HG02610 (cell line): ENCODE measurements at regions not wholly inside any gene's neighbourhood (a gene's known extent, or its start where the extent isn't known, plus 50 kb on each side); places are given as distances from the start of the nearest gene placed in this dataset.
"Not testable (repeated sequence)": the region's sequence is repeated elsewhere in the genome, so short reads cannot be mapped to it uniquely, and the experiment has no call there.

Source experiments
- ATAC-seq: cut with Tn5 transposase; IDR thresholded peaks from one replicate; pipeline ENCODE4 v1.9.1; 2021; ENCODE audit warnings: mild to moderate bottlenecking, moderate library complexity; ENCODE audit not compliant: unreplicated experiment

DNA sequence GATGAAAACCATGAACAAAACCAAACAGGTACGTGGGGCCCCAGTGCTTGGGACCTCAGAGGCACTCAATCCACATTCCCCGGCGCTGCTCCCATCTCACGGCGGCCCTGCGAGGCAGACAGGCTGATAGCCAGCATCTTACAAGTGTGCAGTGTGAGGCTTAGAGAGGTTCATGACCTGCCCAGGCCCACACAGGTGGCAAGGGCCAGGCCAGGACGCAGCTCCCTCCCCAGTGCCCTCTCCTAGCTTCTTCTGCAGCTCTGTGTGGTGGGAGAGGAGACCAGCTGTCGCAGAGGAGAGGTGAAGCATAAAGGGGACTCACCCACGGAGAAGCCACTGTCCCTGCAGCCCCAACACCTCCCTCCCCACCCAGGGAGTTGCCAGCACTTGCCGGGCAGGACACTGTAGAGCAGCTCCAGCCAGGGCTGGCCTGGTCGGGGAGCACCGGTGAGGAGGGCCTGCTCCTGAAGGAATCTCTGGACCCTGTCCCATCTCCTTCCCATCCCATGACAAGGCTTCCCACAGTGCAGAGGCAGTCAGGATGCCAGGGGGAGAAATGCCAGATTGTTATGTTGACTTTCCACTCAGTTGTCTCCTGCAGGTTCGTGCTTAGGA lies 92.4 kb upstream of the TMEM45B start:
- no peak for ATAC-seq

DNA sequence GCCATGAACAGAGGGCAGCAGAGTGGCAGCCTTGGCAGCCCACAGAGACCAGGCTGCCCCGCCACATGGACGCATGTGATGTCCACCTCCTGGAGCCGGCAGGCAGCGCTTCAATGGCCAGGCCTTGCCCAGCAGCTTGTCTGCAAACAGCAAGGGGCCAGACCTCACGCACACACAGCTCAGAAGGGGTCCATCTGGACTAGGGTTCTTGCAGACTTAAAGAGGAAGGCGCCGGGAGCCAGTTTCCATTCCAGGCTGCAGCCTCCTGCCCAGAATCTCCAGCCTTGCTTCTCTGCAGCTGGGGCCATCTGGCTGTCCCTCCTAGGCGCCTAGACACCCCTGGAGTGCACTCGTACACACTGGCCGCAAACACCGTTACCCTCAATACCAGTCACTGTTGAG lies 91.9 kb upstream of the TMEM45B start:
- no peak for ATAC-seq

DNA sequence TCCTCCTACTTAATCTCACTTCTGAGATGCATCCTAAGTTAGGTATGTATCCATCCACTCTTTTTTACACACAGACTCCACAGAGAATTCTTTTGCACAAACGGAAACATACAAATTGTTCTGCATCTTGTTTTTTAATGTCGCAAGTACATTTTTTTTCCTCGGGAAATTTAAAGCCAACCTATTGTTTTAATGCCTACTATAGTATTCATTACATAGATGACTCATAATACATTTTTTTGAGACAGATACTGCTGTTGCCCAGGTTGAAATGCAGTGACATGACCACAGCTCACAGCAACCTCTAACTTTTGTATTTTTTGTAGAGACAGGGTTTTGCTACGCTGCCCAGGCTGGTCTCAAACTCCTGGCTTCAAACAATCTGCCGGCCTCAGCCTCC lies 90.8 kb upstream of the TMEM45B start:
- ATAC-seq = no peak

DNA sequence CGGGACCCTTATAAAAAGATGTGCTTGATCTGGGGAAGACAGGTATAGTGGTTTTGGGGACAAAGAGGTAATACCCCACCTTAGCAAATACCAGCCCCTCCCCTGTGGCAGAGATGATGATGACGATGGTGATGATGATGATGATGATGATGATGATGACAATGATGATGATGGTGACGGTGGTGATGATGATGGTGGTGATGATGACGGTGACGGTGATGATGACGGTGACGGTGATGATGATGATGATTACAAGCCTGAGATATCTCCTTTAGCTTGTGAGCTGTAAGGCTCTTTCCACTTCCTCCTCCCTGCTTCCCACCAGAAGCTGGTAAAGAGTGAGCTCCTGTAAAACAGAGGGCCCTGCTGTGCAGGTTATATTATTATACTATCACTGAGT lies 89.5 kb upstream of the TMEM45B start:
- ATAC-seq = no peak

DNA sequence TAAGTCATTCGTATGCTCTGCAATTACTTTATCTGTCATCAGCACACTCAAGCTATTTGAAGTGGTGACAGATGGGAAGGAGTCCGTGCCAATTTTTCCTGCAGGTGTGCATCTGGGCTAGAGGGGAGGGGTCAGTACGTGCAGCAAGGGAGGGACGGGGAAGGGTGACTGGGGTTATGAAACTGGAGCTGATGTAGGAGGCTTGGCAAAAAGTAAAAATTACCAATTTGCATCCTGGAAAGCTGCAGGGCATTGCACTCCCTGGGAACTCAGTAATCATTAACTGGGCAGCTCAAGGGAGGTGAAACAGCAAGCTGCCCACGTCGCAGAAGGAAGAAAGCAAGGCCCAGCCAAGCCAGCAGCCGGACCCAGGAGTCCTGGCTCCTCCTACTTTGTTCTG lies 87.1 kb upstream of the TMEM45B start:
- ATAC-seq = no peak

DNA sequence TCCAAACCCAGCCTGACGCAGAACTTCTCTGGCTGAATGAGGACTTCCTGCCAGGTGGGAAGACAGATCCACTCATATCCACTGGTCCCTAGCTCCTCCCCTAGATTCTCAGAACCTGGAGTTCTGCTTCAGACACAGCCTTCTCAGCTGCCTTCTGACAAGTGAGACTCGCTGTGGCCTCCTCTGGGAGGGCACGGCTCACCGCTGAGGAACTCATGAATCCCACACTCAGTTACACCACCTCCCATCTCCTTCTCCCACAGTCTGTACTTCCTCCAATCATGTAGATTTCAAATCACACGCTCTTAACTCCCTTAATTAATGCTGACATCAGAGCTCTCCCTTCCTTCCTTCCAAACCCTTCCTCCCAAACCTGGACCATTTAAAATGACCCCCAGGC lies 86.4 kb upstream of the TMEM45B start:
- no peak for ATAC-seq

DNA sequence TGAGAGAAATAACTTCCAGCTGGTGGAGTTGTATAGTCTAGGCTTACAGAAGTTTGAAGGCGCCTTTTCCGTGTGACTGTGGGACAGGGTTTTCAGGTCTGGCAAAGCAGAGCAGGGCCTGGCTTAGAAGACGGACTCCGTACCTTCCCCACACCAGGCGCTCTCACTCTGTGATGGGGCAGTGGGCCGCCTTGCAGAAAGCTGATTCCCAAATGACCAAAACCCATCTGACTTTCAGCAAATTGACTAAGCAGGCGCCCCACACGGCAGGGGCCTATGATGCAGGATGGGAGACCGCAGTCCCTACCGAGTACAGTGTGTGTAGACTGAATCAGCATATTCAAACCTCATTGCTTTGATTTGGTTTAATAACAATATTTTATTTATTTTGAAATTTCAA lies 85.8 kb upstream of the TMEM45B start:
- no peak for ATAC-seq

DNA sequence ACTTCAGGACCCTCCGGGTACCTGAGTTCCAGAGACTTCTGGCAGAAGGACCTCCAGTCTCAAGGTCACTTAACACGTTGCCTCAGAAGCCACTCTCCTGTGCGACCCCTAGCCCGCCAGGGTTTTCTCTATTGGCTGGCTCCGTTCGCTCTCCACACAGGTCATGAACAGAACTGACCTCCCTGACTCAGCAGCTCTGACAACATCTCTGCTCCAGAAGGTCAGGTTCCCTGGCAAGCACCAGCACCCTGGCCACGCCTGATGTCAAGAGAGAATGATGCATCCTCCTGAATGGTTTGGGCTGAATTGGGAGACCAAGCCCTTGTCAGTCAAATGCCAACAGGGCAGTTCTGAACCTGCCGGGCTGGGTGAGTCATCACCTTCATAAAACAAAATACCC lies 84.3 kb upstream of the TMEM45B start:
- no peak for ATAC-seq

DNA sequence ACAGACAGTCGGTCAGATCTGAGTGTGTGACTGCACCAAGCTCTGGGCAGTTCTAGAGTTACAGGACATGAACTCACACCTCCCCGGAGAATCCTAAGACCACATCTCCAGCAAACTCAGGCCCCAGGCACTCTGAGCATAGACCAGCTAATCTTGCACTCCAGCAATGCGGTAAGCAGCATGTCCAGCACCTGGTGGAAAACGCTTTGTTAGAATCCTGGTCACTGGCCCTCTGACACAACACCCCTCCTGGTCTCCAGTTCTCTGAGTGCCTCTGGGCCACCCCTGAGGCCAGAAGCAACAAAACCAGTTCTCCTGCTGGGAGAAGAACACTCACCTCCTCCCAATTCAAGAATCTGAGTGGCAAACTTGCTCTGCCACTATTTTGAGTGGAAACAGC lies 82.7 kb upstream of the TMEM45B start:
- no peak for ATAC-seq

DNA sequence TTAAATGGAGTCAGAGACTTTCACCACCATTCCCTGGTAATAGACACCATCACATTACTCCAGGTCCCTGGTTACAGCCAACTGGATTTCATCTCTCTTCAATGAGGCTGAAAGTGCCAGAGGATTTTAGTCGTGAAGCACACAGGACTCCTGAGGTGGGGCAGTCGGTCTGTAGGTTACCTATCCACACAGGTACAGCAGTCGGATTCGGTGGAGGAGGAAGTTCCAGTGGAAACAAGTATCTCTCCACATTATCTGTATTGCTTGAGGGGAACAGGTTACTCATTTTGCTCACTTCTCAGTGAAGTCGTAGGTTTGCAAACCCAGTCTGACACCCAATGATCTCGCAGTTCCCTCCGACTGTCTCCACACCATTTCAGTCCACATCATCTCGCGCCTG lies 82.3 kb upstream of the TMEM45B start:
- no peak for ATAC-seq

DNA sequence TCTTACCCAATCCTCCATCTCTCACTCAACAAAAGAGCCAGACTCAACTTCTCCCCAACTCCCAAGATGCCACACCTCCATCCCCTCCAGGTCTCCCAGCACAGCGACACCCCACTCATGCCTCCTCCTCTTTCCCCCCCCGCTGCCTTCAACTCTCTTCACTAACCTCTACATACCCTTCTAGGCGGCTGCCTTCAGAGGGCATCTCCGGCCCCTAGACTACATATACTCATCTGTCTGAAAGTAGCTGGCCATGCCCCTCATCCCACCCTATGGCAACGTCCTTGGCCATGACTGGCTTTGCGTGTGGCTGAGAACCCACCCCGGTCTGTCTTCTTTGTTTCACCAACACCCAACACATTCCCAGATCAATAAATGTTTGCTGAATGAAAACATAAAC lies 81.7 kb upstream of the TMEM45B start:
- no peak for ATAC-seq

DNA sequence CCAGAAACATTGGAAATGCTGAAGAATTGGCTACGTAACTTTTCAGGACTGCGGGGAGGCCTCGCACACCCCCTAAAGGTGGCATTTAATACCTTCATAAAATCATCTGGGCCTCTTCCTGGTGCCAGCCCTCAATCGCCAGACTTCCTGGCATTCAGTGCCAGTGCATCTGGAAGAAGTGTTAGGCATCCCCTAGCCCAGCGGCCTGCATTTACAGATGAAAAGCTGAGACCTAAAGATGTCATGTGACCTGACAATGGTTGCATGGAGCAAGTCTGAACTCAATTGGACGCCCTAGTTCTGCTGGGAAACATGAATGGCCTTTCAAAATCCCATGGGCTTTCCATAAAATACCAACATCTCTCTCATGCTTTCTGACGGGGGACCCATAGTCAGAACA lies 81.0 kb upstream of the TMEM45B start:
- ATAC-seq = no peak

DNA sequence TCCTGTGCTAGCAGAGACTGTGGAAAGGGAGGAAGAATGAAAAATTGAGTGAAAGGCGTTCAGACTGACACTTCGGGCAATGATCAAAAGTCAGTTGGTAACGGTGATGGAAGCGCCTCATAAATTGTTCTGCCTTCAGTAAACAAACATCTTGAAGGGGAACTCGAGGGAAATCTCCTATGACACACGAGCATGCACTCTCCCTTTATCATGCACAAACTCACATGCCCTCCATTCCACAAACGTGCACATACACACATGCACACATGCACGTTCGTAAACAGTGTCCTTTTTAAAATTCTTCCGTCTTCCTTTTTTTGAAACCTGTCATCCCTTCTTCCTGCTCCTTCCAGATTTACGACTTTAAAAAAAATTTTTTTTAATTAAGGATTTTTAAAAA lies 77.8 kb upstream of the TMEM45B start:
- no peak for ATAC-seq

DNA sequence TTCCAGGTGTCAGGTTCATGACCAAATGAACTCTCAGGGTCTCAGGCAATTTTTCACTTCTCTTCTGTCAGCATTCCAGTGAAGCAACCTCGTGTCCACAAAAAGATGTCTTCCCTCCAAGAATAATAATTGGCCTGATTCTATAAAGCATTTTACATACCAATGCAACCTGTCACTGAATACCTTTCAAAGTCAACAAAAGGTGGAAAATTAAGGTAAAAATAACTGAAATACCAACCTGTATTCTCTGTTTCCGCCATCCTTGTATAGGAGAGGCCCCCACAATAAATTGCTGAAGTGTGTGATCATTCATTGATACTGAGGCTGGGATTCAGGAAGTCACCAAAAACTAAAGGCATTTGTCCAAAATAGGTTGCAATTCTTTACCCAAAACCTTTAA lies 77.4 kb upstream of the TMEM45B start:
- ATAC-seq = no peak

DNA sequence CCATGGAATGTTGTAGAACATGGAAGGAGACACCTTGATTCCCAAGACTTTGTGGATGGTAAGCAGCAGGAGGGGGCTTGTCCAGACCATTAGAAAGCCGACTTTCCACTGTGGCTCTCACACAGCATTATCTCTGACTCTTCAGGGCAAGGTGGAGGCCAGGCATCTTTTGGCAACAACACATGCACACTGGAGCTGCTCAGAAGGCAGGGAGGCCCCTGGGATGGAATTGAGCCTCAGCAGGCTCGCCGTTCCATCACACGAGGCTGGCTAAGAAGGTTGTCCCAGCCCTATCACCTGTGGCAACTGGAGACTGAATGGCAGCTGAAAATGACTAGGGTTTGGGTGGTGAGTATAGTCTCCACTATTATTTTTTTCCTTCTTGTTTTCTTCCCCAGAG lies 76.3 kb upstream of the TMEM45B start:
- ATAC-seq = no peak

DNA sequence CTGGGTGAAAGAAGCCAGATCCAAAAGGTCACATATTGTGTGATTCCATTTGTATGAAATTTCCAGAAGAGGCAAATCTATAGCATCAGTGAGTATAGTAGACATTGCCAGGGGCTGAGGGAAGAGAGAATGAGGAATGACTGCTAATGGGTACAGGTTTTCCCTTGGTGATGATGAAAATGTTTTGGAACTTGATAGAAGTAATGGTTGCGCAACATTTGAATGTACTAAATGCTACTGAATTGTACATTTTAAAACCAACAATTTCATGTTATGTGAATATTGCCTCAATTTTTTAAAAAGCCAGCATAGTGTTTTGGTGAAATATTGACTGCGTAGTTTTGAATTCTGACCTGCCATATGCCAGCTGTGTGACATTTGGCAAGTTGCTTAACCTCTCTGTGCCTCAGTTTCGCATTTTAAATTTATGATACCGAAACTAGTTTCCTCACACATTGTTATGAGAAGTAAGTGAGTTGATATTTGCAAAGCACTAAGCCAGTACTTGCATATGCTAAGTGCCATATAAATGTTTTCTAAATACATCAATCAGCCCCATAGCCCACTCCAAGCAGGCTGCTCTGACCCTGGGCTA lies 75.4 kb upstream of the TMEM45B start:
- no peak for ATAC-seq

DNA sequence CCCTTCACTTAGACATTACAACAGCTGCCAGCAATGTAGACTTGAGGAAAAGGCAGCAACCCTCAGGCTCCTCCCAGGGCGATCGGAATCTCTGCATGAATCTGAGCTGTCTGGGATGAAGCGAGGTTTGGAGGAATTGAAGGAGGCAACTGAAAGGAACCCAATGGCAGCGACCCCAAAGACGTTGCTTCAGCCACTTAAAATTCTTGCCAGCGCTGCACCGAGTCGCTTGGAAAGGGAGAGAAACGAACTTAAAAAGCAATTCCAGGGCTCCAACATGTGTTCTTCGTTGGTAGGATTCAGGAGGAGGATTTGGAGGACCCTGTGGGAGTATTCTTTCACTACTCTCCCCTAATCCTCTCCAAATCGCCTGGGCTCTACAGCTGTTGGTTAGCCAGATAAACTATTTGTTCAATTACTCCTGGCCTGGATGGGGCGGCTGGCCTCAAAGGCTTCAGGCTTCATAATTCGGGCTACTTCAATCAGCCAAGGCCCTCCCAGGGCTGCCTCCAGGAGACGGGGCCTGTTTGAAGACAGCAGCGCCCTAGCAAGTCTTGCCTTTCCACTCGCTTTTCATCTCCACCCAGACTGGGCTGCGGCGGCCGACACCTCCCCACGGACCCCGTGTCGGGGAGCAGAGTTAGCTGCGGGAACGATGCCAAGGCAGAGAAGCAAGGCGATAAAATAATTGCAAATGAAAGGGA lies 72.4 kb upstream of the TMEM45B start:
- no peak for ATAC-seq

DNA sequence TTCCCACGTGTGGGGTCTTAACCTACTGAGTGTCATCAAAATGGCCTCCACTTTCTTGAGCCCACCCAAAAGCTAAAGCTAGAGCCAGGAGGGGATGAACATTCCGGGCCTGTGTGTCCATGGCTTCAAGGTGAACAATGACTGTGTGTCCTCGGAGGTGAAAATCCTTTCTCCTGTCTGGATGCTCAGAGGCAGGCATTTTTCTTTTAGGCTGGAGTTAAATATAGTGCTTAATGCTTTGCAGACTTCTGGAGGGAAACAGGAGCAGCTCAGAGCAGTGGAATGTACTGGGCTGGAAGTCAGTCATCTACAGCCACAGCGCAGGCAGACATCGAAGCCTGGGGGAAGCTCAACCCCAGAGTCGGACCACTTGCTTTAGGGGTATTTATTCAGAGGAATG lies 68.6 kb upstream of the TMEM45B start:
- no peak for ATAC-seq

DNA sequence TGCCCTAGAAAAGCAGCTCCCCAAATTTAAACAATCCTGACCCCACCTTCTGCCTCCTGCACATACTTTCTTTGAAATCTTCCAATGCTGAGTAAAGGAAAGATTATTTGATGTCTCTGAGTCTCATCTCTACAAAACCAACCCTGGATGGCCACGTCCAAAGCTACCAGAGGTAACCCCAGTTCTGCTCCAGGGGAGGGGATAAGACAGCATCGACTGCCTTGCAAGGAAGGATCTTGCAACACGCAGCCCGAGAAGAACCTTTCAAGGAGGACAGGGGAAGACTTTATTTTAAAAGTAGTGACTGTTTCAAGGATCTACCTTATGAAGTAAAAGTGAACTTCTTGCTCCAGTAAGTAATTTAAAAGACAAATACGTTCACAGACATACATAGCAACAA lies 66.5 kb upstream of the TMEM45B start:
- no peak for ATAC-seq

DNA sequence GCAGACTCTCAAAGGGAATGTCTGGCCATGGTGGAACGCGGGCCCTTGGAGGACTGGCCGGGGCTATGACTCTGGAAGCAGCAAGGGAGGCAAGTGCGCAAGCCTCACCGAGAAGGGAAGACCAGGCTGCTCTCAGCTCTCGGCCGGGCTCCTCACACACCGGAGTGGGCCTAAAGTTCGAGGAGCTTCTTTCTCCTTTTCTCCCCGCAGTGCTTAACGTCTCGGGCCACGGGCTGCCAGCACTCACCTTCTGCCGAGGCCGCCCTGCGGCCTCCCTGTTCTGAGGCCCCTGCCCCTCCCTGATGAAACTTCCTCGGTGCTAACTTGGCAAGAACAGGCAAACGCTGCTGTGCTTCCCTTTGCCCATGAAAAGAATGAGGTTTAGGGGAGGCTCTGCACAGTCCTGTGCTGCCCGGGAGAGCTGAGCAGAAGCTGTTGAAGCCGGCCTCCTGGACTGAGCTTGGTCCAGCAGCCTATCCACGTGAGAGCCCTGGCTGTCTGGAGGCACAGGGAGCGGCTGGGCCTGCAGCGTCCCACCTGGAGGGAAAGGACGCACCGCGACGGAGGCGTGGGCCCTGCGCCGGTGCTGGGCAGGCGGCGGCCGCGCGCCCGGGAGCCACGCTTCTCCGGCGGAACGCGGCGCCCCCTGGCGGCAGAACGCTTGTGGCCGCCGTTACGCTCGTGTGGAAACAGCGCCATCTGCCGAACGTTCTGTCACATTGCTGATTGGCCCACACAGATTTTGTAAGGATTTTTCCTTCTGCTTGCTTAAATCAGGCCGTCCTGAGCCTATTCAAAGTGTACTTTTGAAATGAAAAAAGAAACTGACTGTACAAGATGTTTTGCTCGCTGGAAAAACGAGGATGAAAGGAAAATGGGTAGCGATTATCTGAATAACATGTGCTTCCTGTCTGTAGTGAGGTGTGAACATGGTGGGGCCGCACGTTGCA lies 65.0 kb upstream of the TMEM45B start:
- ATAC-seq = peak; percentile 78

DNA sequence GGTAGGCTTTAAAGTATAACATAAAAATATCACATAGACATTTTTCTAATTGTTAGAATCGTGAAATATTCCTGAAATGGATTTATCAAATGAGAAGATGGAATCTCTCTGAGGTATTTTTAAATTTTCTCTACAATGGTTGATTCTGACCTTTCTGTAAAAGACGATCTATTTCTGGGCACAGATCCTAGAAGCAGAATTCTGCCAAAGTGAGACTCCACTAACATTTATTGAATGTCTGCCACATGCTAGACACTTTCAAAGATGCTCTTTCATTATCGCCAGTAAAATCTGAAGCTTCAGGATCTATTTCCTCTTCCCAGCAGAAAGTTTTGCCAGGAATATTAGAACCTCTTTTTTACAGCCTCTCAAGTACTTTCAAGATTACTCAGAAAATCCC lies 64.1 kb upstream of the TMEM45B start:
- no peak for ATAC-seq

DNA sequence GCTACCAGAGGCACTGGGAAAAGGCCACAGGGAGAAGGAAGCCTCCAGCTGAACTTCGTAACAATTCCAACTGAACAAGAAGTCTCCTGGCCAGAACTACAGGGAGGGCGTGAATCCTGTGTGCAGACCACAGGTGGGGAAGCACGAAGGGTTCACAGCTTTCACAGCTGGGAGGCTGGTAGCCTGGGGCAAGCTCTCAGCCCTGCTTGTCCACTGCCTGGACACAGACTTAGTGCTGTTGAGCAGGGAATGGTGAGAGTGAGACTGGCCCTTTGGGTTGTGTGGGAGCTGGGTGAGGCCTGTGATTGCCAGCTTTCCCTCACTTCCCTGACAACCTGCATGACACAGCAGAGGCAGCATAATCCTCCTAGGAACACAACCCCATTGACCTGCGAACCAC lies 52.1 kb upstream of the TMEM45B start:
- ATAC-seq = not testable (repeated sequence)
